ENCODE measurements at regions not wholly inside any gene's neighbourhood (a gene's known extent, or its start where the extent isn't known, plus 50 kb on each side); places are given as distances from the start of the nearest gene placed in this dataset.
A peak's percentile ranks its signal among the peaks of the same experiment; 100 is the strongest.

- intact Hi-C loops (cut with DNase I), result loop anchor here in 1 of 2 donors (10.0 kb wide), 1 partner anchor 65 kb away; no protein-coding TSS in a partner anchor
- H3K4me1 ChIP-seq, result no peaks in the 10 kb centered on the region
- H3K27ac ChIP-seq, result no peak overlapping the region
- WGBS, 3 donors, result 69 to 91% (median 82%) methylated on average over 3 of the region's 3 CpGs
- no peak for DNase-seq
- no peaks in the 10 kb centered on the region for H3K36me3 ChIP-seq (ENCODE audit: insufficient read depth in 1 of 2, low read depth in 1 of 2)
- no peak overlapping the region for H3K4me3 ChIP-seq
- no peak for TF ChIP-seq CTCF (IDR thresholded peaks at IDR 0.05)
- ATAC-seq, result no peak
- no peaks in the 10 kb centered on the region for H3K27me3 ChIP-seq (ENCODE audit: insufficient read depth in 3 of 3, low read length in 2 of 3)
- H3K9me3 ChIP-seq, result no peaks in the 10 kb centered on the region
Measured at GRCh38 chr20:22799687-22800086, 215.3 kb upstream of the FOXA2 start.

GRCh38 chr20:22800129-22800528 is 215.8 kb upstream of the FOXA2 start:
- WGBS, 3 donors, result 41 to 52% (median 48%) methylated on average over 1 of the region's 1 CpG
- DNase-seq (no peak), ATAC-seq (no peak)
- intact Hi-C loops (cut with DNase I), result loop anchor here in 1 of 2 donors (10.0 kb wide), 1 partner anchor 65 kb away; no protein-coding TSS in a partner anchor
- Histone ChIP-seq H3K4me1 (no peaks in the 10 kb centered on the region), H3K27ac (no peak overlapping the region), H3K9me3 (no peaks in the 10 kb centered on the region), H3K36me3 (ENCODE audit: insufficient read depth in 1 of 2, low read depth in 1 of 2) (no peaks in the 10 kb centered on the region), H3K27me3 (ENCODE audit: insufficient read depth in 3 of 3, low read length in 2 of 3) (no peaks in the 10 kb centered on the region), H3K4me3 (no peak overlapping the region)
- TF ChIP-seq CTCF (IDR thresholded peaks at IDR 0.05), result no peak

GRCh38 chr20:22801528-22801927 is 217.2 kb upstream of the FOXA2 start:
- ATAC-seq, result no peak
- Histone ChIP-seq H3K9me3 (no peaks in the 10 kb centered on the region), H3K4me3 (no peak overlapping the region), H3K27me3 (ENCODE audit: insufficient read depth in 3 of 3, low read length in 2 of 3) (no peaks in the 10 kb centered on the region), H3K4me1 (no peaks in the 10 kb centered on the region), H3K36me3 (ENCODE audit: insufficient read depth in 1 of 2, low read depth in 1 of 2) (no peaks in the 10 kb centered on the region), H3K27ac (no peak overlapping the region)
- intact Hi-C loops (cut with DNase I), result loop anchor here in 1 of 2 donors (10.0 kb wide), 1 partner anchor 63 kb away; no protein-coding TSS in a partner anchor
- TF ChIP-seq CTCF (IDR thresholded peaks at IDR 0.05), result no peak
- 19 to 33% (median 21%) methylated on average over 4 of the region's 4 CpGs for WGBS, 3 donors
- DNase-seq, result no peak

- Histone ChIP-seq H3K27ac (no peak overlapping the region), H3K27me3 (ENCODE audit: insufficient read depth in 3 of 3, low read length in 2 of 3) (no peaks in the 10 kb centered on the region), H3K4me3 (no peak overlapping the region), H3K9me3 (no peaks in the 10 kb centered on the region), H3K36me3 (ENCODE audit: insufficient read depth in 1 of 2, low read depth in 1 of 2) (no peaks in the 10 kb centered on the region), H3K4me1 (no peaks in the 10 kb centered on the region)
- TF ChIP-seq CTCF (IDR thresholded peaks at IDR 0.05), result no peak
- 45 to 64% (median 48%) methylated on average over 2 of the region's 2 CpGs for WGBS, 3 donors
- ATAC-seq (no peak), DNase-seq (no peak)
- intact Hi-C loops (cut with DNase I), result loop anchor here in 1 of 2 donors (10.0 kb wide), 1 partner anchor 63 kb away; no protein-coding TSS in a partner anchor
Measured at GRCh38 chr20:22802296-22802695, 217.9 kb upstream of the FOXA2 start.

GRCh38 chr20:22805219-22805618 is 220.8 kb upstream of the FOXA2 start:
- peak; percentile 55 to 89 (median 70) for ATAC-seq
- Histone ChIP-seq H3K4me3 (no peak overlapping the region), H3K27me3 (ENCODE audit: insufficient read depth in 3 of 3, low read length in 2 of 3) (no peaks in the 10 kb centered on the region), H3K27ac (no peak overlapping the region), H3K4me1 (no peaks in the 10 kb centered on the region), H3K36me3 (ENCODE audit: insufficient read depth in 1 of 2, low read depth in 1 of 2) (no peaks in the 10 kb centered on the region), H3K9me3 (no peaks in the 10 kb centered on the region)
- intact Hi-C loops (cut with DNase I), result loop anchor here in 1 of 2 donors (10.0 kb wide), 1 partner anchor 60 kb away; no protein-coding TSS in a partner anchor
- DNase-seq, result peak; percentile 29 to 58
- TF ChIP-seq CTCF (IDR thresholded peaks at IDR 0.05), result no peak
- 18 to 25% (median 23%) methylated on average over 4 of the region's 4 CpGs for WGBS, 3 donors

Data from psoas muscle (tissue), 7 donors.